ENCODE measurements at regions not wholly inside any gene's neighbourhood (a gene's known extent, or its start where the extent isn't known, plus 50 kb on each side); places are given as distances from the start of the nearest gene placed in this dataset.
"Not testable (repeated sequence)": the region's sequence is repeated elsewhere in the genome, so short reads cannot be mapped to it uniquely, and the experiment has no call there.

DNA sequence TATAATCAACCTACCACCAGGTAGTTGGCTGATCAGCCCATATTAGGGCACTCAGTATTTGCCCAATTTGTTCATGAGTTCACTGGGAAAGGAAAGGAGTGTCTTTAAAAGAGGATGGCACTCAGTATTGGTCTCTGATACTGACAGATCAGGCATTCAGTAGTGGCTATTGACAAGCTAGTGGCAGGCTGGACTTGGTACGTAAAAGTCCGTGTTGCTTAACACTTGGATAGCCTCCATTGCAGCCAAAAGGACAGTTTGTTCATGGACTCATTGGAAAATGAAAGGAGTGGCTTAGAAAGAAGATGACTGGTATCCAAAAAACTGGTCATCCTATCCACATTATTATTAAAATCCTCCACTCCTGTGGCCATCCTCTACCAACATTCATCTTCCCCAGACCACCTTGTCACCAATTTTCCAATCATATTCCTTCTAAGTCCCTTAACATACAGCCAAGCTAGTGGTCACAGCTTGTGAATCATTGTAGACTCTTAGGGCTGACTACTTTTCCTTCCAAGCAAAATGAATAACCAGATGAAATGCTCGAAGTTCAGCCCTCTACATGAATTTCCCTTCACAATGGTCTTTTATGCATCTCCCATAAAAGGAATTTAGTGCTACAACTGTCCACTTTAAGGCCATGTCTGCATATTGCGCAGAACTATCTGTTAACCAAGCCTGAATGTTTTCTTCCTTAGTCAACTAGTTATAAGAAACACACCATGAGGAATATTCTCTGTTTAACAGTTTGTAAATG is 78.6 kb upstream of the MAGI2 start:
- no peak for DNase-seq

DNA sequence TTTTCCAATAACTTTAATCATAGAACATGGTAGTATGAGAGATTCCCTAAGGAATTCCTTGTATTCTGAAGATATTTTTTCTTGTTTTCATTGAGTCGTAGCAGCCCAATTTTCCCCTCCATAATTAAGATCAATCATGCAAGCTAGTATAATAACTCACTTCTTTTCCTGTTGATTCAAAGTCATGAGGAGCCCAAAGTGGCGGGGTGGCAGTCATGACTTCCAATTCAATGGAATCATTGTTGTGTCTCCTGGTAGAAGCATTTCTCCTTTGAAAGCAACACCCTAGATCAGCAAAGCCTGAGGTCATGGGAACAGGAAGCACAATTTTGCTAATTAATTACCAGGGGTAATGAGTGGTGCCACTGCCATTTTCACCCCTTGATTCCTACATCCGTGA is 77.6 kb upstream of the MAGI2 start:
- no peak for DNase-seq

DNA sequence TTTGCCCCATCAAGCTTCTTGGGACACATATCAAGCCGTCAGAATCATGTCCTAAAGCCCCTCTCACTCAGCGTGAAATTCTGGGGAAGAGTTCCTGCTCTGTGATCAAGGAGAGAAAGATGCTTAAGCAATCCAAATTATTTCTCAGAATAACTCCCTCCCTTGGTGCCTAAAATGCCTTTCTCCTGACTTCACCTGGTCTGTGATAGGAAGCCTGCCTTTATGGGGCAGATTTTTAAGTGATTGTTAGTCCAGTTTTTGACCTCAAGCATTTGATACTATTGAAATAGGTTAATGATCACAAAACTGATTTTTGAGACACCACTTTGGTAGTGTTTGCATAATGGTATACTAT is 76.4 kb upstream of the MAGI2 start:
- DNase-seq: no peak

DNA sequence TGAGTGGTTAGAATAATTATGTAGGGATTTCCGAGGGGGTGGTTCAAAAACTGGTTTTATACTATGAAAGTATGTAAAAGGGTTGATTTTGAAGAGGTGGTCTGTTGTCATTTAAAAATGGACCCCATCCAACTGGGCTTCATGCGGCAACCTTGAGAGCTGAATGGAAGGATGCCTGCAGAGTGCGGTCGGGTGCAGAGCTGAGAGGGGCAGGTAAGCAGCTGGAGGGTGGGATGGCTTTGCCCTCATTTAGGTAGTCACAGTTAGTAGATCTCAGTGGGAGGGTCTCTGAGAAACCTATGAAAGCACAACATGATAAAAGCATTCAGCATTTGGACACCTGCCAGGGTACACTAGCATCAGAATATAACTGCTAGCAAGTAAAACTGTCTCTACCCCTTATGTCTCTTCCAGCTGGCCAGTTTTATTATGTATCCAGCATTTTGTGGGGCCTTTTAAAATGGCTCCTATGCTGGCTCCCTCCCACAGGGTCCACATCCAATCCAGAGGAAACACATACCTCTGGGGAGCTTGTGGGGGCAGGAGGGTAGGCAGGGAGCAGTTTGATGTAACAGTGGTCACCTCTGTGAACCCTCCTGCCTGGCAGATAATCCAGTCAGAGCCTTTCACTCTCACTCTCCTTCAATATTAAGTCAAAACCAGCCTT is 75.9 kb upstream of the MAGI2 start:
- DNase-seq: no peak

DNA sequence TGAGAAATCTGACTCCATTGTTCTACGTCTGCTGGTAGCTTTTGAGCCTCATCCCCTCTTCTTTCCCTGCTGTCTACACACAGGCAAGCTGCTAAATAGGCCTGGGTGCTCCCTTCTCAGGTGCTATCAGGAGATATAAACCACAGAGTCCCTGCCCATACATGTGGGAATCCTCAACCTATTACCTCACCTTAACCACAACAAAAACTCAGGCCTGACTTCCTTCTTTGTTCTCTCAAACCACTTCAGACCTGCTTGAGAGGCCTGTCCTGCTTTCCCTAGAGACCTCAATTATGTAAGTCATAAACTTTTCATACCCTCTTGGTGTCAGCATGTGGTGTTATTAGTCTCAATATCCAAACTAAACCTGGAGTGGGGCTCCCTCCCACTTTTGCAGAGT is 75.0 kb upstream of the MAGI2 start:
- no peak for DNase-seq

DNA sequence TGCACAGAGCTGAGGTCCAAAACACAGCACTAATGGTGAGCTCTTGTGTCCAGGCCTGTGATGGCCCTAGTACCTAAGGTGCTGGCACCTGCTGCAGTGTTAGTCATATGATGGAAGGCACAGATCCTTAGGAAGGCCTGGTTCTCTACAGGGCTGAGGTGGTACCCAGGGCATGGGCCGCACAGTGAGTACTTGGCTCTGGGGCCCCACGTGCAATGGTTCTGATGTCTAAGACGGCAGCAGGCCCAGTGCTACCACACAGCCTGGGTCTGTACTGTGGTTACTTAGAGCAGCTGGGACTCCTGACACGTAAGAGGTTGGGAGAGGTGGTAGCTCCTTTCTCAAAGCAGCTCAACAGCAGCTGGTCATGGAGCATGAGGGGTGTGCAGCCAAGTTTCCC is 70.6 kb upstream of the MAGI2 start:
- DNase-seq: no peak

DNA sequence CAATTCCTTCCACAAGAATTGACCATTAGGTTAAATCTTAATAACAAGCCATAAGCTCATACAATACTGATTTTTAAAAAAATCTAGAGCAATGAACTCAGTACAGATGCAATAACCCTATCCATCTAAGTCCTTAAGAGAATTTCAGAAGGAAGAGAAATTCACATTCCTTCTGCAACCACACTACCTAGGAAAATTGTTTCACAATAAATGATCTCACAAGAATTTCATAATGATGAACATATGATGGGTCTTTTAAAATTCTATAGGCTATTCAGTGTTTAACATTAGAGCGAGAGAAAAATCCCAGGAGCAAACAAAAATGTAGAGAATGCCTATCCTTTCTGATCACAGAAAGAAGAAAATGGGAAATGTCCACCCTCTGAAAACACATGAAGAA is 70.0 kb upstream of the MAGI2 start:
- no peak for DNase-seq

DNA sequence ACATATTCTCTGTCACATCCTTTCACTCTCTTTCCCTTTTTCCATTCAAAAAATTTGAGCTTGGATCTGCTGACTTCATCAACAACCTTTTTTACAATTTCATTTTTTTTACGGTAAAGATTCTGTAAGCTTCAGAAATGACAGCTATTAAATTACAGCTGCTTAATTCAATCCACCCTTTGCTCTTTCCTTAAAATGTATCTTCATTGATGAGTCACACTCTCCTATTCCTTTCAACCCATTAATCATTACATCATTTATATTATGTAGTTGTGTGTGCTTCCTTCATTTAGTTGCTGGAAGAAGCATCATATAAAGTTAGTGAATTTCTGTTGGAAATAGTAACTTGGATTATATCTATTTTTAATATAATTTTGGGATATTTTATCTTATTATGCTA is 67.1 kb upstream of the MAGI2 start:
- DNase-seq: no peak

DNA sequence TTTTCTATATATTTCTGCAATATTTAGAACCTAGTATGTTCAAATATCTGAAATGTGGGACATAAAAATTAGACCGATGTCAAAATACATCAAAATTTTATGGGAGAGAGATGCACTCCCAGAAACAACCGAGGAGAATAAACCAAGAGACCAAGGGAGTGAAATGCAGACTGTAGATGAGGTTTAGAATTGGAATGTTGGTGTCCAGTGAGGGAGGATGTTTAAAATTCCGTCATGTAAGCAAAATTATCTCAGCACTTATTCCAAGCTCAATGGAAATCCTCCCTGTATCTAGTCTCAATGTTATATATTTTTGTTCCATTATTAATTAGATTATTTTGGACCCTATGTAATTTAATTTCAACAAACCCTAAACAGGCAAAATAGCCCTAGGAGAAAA is 61.9 kb upstream of the MAGI2 start:
- DNase-seq: no peak

DNA sequence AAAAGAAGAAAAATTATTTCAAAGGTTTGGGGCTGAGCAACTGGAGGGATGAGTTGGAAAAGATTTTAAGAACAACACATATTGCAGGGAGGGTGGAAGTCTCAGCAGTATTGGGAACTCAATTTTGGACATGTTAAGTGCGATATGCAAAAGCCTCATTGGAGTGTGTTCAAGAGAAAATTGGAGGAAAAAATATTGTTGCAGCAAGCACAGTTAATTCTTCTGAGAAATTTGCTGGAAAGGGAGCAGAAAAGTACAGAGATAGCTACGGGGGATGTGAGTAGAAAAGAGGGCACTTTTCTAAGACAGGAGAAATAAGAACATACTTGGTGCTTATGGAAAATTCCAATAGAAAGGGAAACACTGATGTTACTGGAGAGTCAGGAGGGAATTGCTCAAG is 59.8 kb upstream of the MAGI2 start:
- DNase-seq: no peak

DNA sequence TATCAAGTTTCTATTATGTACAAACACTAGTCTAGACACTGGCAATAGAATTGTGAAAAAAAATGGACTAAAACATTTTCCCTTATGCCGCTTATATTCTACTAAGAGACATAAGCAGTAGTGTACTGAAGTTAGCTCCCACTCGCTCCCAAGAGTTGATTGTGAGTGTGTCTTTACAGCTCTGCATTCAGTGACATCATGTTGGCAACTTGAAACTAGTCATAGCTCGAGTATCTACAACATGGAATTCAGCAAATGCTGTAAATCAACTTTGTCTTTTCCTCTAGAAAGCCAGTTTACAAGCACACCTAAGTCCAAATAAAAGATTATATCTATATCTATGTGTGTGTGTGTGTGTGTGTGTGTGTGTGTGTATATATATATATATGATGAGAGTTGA is 58.8 kb upstream of the MAGI2 start:
- no peak for DNase-seq

DNA sequence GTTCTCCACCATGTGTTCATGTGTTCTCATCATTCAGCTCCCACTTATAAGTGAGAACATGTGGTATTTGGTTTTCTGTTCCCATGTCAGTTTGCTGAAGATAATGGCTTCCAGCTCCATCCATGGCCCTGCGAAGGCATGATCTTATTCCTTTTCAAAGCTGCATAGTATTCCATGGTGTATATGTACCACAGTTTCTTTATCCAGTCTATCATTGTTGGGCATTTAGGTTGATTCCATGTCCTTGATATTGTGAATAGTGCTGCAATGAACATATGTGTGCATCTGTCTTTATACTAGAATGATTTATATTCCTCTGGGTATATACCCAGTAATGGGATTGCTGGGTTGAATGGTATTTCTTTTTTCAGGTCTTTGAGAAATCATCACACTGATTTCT is 57.6 kb upstream of the MAGI2 start:
- not testable (repeated sequence) for DNase-seq

DNA sequence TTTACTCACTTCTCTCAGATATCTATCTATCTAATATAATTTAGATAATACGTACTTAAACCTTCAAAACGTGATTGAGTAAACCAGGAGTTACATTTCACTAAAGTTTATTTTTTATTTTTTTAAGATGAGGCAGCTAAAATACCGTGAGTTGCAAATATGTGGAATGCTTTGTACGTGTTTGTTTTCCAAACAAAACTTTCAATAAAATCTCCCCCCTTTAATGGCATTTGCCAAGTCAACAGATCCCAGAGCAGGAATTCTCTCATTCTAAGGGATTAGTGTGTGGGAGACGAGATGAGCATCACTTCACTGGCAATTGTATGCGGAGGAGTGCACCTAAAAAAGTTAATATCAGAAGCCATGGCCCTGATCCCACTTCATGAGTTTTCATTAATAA is 53.7 kb upstream of the MAGI2 start:
- DNase-seq: no peak

DNA sequence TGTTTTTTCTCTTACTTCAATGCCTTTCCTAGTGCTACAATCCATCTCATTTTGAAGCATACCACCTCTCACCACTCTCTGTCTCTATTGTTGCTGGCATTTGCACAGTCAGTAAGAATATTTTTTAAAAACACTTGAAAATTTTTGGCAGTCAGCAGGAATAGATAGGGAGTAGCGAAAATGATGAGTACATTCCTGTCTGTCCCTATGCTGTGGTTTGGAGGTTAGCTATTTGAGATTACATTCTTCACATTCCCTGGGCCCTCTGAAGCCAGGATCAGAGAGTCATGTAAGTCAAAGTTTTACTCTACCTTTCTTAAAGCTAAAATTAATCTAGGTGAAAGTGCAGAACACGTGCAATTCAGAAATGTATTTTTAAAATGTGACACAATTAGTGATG is 53.0 kb upstream of the MAGI2 start:
- DNase-seq: no peak

DNA sequence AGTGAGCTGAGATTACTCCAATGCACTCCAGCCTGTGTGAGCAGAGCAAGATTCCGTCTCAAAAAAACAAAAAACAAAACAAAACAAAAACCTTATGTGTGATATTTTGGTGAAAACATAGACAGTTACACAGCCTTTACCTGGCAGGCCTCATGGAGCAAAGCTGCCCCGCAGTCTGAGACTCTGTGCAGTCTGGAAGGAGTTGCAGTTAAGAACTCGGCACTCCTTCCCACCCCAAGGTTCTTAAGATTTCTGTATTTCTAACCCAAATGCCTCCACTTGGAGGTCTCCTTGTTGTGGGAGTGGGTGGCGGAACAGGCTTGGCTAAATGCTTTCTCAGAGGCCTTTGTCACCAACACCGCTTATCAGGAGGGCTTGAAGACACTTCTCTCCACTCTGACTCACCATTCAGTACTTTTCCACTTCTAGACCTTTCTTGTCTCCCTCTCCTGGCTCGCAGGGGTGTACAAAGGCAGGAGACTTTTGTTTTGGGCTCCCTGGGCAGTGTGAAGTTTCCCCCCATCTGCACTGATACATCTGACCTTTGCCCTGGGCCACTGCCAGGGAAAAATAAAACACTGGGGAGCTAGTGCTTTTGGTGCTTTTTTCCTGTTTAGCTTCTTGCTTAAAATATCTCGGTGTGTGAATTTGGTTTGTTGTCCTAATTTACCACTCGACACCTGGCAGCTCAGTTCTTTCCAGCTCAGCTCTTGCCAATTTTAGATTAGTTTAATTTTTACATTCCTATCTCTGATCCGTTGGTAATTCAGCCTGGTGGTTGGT is 51.3 kb upstream of the MAGI2 start:
- no peak for DNase-seq

All from activated CD4-positive, alpha-beta T cell treated with anti-CD3 and anti-CD28 coated beads, Interleukin-2, amount 50 U/mL, for 1 hour (primary cell).